ENCODE measurements at regions not wholly inside any gene's neighbourhood (a gene's known extent, or its start where the extent isn't known, plus 50 kb on each side); places are given as distances from the start of the nearest gene placed in this dataset.

DNA sequence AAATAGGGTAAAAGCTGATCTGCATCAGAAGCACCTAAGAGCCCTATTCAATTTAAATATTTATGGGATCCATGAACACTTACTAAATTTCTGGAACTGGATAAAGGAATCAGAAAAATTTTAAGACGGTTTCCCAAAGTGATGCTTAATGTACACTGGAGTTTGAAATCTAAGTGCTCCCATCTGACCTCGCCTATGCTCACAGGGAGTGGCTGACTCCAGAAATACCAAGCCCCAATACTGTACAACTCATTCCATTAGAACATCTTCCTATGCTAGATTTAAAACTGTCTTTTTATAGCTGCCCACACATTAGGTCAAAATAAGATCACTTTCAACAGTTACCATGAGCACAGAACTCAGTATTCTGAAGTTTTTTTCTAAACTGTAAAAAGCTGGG lies 1214.6 kb downstream of the CDH11 start:
- Histone ChIP-seq H3K9me2 (replicated peaks; ENCODE audit: insufficient read depth, low read length) (no peaks in the 10 kb centered on the region), H3K36me3 (ENCODE audit: insufficient read depth, low read length) (no peaks in the 10 kb centered on the region), H2AFZ (ENCODE audit: low read length) (no peak overlapping the region), H3K4me3 (ENCODE audit: low read length) (no peak overlapping the region), H3K27me3 (ENCODE audit: low read length) (no peaks in the 10 kb centered on the region), H3K9ac (ENCODE audit: low read length) (no peak overlapping the region), H3K9me3 (ENCODE audit: low read length) (no peaks in the 10 kb centered on the region), H3K79me2 (ENCODE audit: low read length) (no peaks in the 10 kb centered on the region), H3K4me1 (ENCODE audit: low read length) (no peaks in the 10 kb centered on the region), H3K4me2 (ENCODE audit: low read depth, low read length, poor library complexity, severe bottlenecking) (no peak overlapping the region), H4K20me1 (ENCODE audit: insufficient read depth, low read depth, low read length) (no peaks in the 10 kb centered on the region), H3K27ac (ENCODE audit: low read length) (no peak overlapping the region)
- no peak for DNase-seq

DNA sequence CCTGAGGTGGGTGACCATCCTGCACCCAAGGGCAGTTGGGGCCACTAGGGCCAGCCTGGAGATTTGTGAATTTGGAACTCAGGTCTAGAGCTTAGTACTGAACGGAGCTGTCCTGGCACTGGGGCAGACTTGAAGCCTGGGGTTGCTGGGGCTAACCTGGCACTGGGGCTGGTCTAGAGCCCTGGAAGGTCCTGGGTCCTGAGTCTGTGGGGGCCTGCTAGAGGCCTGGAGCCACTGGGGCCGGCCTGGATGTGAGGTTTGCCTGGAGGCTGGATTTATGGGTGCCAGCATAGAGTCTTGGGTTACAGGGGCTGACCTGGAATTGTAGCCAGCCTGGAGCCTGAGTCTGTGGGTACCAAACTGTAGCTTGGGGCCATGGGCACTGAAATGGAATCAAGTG lies 1216.9 kb downstream of the CDH11 start:
- Histone ChIP-seq H3K9me3 (ENCODE audit: low read length) (no peaks in the 10 kb centered on the region), H3K9me2 (replicated peaks; ENCODE audit: insufficient read depth, low read length) (no peaks in the 10 kb centered on the region), H3K4me3 (ENCODE audit: low read length) (no peak overlapping the region), H2AFZ (ENCODE audit: low read length) (no peak overlapping the region), H4K20me1 (ENCODE audit: insufficient read depth, low read depth, low read length) (no peaks in the 10 kb centered on the region), H3K4me2 (ENCODE audit: low read depth, low read length, poor library complexity, severe bottlenecking) (no peak overlapping the region), H3K27me3 (ENCODE audit: low read length) (no peaks in the 10 kb centered on the region), H3K36me3 (ENCODE audit: insufficient read depth, low read length) (no peaks in the 10 kb centered on the region), H3K27ac (ENCODE audit: low read length) (no peak overlapping the region), H3K9ac (ENCODE audit: low read length) (no peak overlapping the region), H3K4me1 (ENCODE audit: low read length) (no peaks in the 10 kb centered on the region), H3K79me2 (ENCODE audit: low read length) (no peaks in the 10 kb centered on the region)
- DNase-seq: no peak

DNA sequence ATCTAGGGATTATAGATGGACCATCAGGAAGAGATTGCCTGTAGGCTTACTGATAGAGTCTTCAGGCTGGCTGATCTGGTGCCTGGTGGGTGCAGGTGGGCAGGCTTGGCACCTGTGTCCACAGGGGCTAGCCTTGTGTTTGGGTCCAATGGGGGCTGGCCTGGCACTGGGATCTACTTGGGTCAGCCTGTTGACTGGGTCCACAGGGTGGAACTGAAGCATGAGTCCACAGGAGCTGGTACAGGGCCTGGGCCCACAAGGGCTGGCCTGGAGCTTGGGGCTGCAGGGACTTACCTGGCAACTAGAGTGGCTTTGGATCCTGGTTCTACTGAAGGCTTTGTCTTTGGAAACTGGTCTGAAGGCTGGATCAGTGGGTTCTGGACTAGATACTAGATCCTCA lies 1217.7 kb downstream of the CDH11 start:
- Histone ChIP-seq H2AFZ (ENCODE audit: low read length) (no peak overlapping the region), H3K4me3 (ENCODE audit: low read length) (no peak overlapping the region)

GRCh38 chr16:63896383-63897109 lies 1225.3 kb downstream of the CDH11 start:
- Histone ChIP-seq H3K9me2 (replicated peaks; ENCODE audit: insufficient read depth, low read length) (no peaks in the 10 kb centered on the region), H3K4me3 (ENCODE audit: low read length) (no peak overlapping the region), H3K79me2 (ENCODE audit: low read length) (no peaks in the 10 kb centered on the region), H3K27me3 (ENCODE audit: low read length) (no peaks in the 10 kb centered on the region), H4K20me1 (ENCODE audit: insufficient read depth, low read depth, low read length) (no peaks in the 10 kb centered on the region), H3K9ac (ENCODE audit: low read length) (no peak overlapping the region), H3K36me3 (ENCODE audit: insufficient read depth, low read length) (no peaks in the 10 kb centered on the region), H3K4me1 (ENCODE audit: low read length) (0 out of 2 replicates have a peak, but pooled peaks cover 4% of the 10 kb centered on the region), H2AFZ (ENCODE audit: low read length) (no peak overlapping the region), H3K4me2 (ENCODE audit: low read depth, low read length, poor library complexity, severe bottlenecking) (no peak overlapping the region), H3K9me3 (ENCODE audit: low read length) (no peaks in the 10 kb centered on the region), H3K27ac (ENCODE audit: low read length) (no peak overlapping the region)
- DNase-seq: peak; percentile 34

More for the DNA sequence above, 1217.7 kb downstream of the CDH11 start:
- no peak overlapping the region for H3K9ac ChIP-seq (ENCODE audit: low read length)
- no peaks in the 10 kb centered on the region for H3K79me2 ChIP-seq (ENCODE audit: low read length)
- no peak overlapping the region for H3K27ac ChIP-seq (ENCODE audit: low read length)
- DNase-seq: no peak
- no peaks in the 10 kb centered on the region for H3K27me3 ChIP-seq (ENCODE audit: low read length)
- H3K9me3 ChIP-seq (ENCODE audit: low read length): no peaks in the 10 kb centered on the region
- H3K9me2 ChIP-seq (replicated peaks; ENCODE audit: insufficient read depth, low read length): no peaks in the 10 kb centered on the region
- no peak overlapping the region for H3K4me2 ChIP-seq (ENCODE audit: low read depth, low read length, poor library complexity, severe bottlenecking)
- H3K4me1 ChIP-seq (ENCODE audit: low read length): 0 out of 2 replicates have a peak, but pooled peaks cover 3% of the 10 kb centered on the region
- H4K20me1 ChIP-seq (ENCODE audit: insufficient read depth, low read depth, low read length): no peaks in the 10 kb centered on the region
- H3K36me3 ChIP-seq (ENCODE audit: insufficient read depth, low read length): no peaks in the 10 kb centered on the region

DNA sequence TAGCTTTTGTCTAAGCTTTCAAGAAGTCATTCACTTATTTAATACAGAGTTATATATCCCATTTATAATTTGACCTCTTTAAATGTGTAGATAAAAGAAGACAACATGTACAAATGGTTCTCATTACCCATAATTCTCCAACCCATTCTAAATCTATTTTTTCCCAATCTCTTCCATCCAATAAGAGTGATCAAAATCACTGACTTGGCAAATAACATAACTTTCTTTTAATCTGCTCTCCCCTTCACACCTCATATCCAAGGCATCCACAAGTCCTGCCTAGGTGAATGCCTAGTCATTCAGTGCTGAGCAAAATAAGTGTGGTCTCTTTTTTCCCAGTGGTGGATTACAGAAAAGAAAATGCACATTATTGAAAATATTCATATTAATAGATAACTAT lies 1231.1 kb downstream of the CDH11 start:
- Histone ChIP-seq H3K9me2 (replicated peaks; ENCODE audit: insufficient read depth, low read length) (no peaks in the 10 kb centered on the region), H3K79me2 (ENCODE audit: low read length) (no peaks in the 10 kb centered on the region), H3K9me3 (ENCODE audit: low read length) (no peaks in the 10 kb centered on the region), H3K4me1 (ENCODE audit: low read length) (no peaks in the 10 kb centered on the region), H2AFZ (ENCODE audit: low read length) (no peak overlapping the region), H4K20me1 (ENCODE audit: insufficient read depth, low read depth, low read length) (no peaks in the 10 kb centered on the region), H3K27ac (ENCODE audit: low read length) (no peak overlapping the region), H3K27me3 (ENCODE audit: low read length) (no peaks in the 10 kb centered on the region), H3K9ac (ENCODE audit: low read length) (no peak overlapping the region), H3K4me3 (ENCODE audit: low read length) (no peak overlapping the region), H3K36me3 (ENCODE audit: insufficient read depth, low read length) (no peaks in the 10 kb centered on the region), H3K4me2 (ENCODE audit: low read depth, low read length, poor library complexity, severe bottlenecking) (no peak overlapping the region)
- DNase-seq: peak; percentile 6

DNA sequence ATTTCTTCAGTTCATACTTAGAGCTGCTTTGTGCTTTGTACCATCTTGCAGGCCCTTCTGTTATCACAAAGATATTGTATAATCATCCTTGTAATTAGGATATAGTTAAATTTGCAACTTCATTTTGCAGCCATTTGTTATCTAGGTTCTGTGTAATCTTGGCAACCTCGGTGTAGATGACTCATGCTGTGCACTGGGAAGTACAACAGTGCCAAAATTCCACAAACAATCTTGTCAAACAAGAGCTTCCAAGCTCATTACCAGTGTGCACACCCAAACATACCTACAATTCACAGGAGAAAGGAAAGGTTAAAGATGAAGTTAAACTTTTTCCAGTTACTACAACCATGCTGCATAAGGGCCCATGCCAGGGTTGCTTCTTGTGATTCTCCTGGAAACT lies 1231.8 kb downstream of the CDH11 start:
- no peaks in the 10 kb centered on the region for H3K9me2 ChIP-seq (replicated peaks; ENCODE audit: insufficient read depth, low read length)
- H3K4me2 ChIP-seq (ENCODE audit: low read depth, low read length, poor library complexity, severe bottlenecking): no peak overlapping the region
- peak; percentile 27 for DNase-seq
- no peaks in the 10 kb centered on the region for H3K36me3 ChIP-seq (ENCODE audit: insufficient read depth, low read length)
- H3K4me3 ChIP-seq (ENCODE audit: low read length): no peak overlapping the region
- H3K9me3 ChIP-seq (ENCODE audit: low read length): no peaks in the 10 kb centered on the region
- no peaks in the 10 kb centered on the region for H4K20me1 ChIP-seq (ENCODE audit: insufficient read depth, low read depth, low read length)
- no peak overlapping the region for H3K9ac ChIP-seq (ENCODE audit: low read length)
- no peaks in the 10 kb centered on the region for H3K4me1 ChIP-seq (ENCODE audit: low read length)
- H3K27ac ChIP-seq (ENCODE audit: low read length): no peak overlapping the region
- no peak overlapping the region for H2AFZ ChIP-seq (ENCODE audit: low read length)
- H3K79me2 ChIP-seq (ENCODE audit: low read length): no peaks in the 10 kb centered on the region
- no peaks in the 10 kb centered on the region for H3K27me3 ChIP-seq (ENCODE audit: low read length)

DNA sequence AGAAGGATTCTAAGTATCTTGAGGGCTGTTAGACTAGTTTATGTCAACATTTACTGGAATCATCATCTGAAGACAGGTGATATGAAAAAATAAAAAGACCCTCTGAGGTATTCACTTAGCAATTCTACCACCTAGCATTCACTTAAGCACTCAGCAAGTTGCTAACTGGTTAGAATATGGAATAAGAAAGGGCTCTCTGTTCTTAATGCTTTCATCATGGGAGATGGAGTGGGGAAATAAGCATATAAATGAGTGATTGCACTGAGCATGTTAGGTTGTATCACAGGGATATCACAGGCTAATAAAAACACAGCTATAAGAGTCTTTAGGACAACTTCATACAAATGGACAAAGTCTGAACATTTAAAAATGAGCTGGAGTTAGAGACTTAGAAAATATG lies 1238.8 kb downstream of the CDH11 start:
- Histone ChIP-seq H3K4me3 (ENCODE audit: low read length) (no peak overlapping the region), H3K36me3 (ENCODE audit: insufficient read depth, low read length) (no peaks in the 10 kb centered on the region), H3K4me2 (ENCODE audit: low read depth, low read length, poor library complexity, severe bottlenecking) (no peak overlapping the region), H3K4me1 (ENCODE audit: low read length) (peaks cover 3% of the 10 kb centered on the region), H3K9ac (ENCODE audit: low read length) (no peak overlapping the region), H3K27me3 (ENCODE audit: low read length) (no peaks in the 10 kb centered on the region), H3K79me2 (ENCODE audit: low read length) (no peaks in the 10 kb centered on the region), H2AFZ (ENCODE audit: low read length) (no peak overlapping the region), H4K20me1 (ENCODE audit: insufficient read depth, low read depth, low read length) (no peaks in the 10 kb centered on the region), H3K9me3 (ENCODE audit: low read length) (no peaks in the 10 kb centered on the region), H3K27ac (ENCODE audit: low read length) (no peak overlapping the region), H3K9me2 (replicated peaks; ENCODE audit: insufficient read depth, low read length) (no peaks in the 10 kb centered on the region)
- DNase-seq: peak; percentile 22

- Histone ChIP-seq H3K79me2 (ENCODE audit: low read length) (no peaks in the 10 kb centered on the region), H3K4me2 (ENCODE audit: low read depth, low read length, poor library complexity, severe bottlenecking) (no peak overlapping the region), H3K36me3 (ENCODE audit: insufficient read depth, low read length) (no peaks in the 10 kb centered on the region), H3K9me2 (replicated peaks; ENCODE audit: insufficient read depth, low read length) (no peaks in the 10 kb centered on the region), H3K4me1 (ENCODE audit: low read length) (peaks cover 6% of the 10 kb centered on the region), H4K20me1 (ENCODE audit: insufficient read depth, low read depth, low read length) (no peaks in the 10 kb centered on the region), H2AFZ (ENCODE audit: low read length) (no peak overlapping the region), H3K9me3 (ENCODE audit: low read length) (no peaks in the 10 kb centered on the region), H3K27me3 (ENCODE audit: low read length) (no peaks in the 10 kb centered on the region), H3K9ac (ENCODE audit: low read length) (no peak overlapping the region), H3K27ac (ENCODE audit: low read length) (no peak overlapping the region), H3K4me3 (ENCODE audit: low read length) (no peak overlapping the region)
- DNase-seq: peak; percentile 6
Measured at GRCh38 chr16:63882576-63882975, 1239.3 kb downstream of the CDH11 start.

All from Karpas-422 (cell line).